LNCAP (cell line): ENCODE measurements at regions not wholly inside any gene's neighbourhood (a gene's known extent, or its start where the extent isn't known, plus 50 kb on each side); places are given as distances from the start of the nearest gene placed in this dataset.

Source experiments
- CTCF ChIP-seq: fragments of 450-650 bp; IDR thresholded peaks from 2 replicates; pipeline ENCODE4 v1.5.1; 2017; ENCODE audit warnings: mild to moderate bottlenecking

DNA sequence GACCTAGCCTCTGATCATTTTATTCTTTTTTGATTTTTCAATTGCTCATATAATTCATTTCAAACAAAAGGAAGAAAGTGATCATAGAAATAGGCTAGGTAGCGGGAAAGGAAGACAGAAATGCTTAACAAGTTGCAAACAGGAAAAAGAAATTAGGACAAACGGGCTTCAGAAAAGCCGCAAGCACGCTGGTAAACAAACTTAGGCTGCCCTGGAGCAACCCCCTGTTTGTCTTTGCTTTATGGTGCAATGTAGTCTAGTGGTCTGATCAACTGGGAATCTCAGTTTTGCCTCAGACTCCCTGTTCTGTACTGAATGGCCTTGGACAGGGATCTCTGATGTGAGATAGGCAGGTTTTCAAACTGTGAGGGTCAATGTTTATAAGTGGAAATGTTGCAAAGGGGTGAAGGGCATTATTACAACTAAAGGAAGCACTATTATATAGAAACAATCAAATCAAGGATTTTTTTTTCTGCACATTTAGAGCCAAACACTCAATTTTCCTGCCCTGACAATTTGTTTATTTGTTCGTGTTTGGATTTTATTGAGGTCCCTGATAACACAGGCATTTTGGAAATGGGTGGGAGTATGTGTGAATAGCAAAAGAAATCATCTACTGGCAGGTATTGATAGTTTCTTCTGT is 146.8 kb upstream of the NRIP1 start:
- no peak for TF ChIP-seq CTCF

DNA sequence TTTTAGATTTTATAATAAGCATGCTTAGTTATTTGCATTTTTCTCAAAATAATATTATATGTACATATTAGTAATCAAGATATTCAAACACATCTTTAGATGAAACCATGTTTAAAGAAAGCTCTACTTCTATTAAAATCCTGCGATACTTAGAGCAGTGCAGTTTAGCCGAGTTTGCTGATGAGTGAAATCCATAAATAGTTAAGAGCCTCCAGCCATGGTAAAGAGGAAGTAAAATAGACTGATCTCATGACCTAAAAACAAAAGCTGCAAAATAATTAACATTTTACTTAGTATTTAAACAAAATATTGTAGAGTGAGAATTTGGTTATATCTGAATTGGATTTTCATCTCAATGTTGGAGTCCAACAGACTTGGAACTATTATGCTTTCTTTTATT is 147.4 kb upstream of the NRIP1 start:
- no peak for TF ChIP-seq CTCF

- TF ChIP-seq CTCF, result no peak
Observed at GRCh38 chr21:15219039-15219438, 154.2 kb upstream of the NRIP1 start.

DNA sequence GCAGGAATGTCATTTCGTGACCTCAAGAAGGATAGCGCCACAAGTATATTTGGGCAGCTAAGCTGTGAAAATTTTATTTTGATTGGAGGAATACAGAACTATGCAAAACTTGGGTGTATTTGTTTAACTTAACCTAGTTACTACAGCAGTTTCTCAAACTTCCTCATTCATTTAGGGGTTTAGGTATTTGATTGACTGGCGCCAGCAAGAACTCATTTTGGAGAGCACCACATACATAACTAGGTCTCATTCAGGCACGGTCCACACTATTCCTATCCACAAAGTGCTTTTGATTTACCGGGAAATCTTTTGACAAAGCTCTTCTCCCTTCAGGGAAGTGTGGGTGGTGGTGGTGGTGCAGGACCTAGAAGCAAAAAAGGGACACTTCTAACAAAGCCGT is 155.1 kb upstream of the NRIP1 start:
- TF ChIP-seq CTCF, result no peak

GRCh38 chr21:15221799-15222386 is 157.1 kb upstream of the NRIP1 start:
- no peak for TF ChIP-seq CTCF

DNA sequence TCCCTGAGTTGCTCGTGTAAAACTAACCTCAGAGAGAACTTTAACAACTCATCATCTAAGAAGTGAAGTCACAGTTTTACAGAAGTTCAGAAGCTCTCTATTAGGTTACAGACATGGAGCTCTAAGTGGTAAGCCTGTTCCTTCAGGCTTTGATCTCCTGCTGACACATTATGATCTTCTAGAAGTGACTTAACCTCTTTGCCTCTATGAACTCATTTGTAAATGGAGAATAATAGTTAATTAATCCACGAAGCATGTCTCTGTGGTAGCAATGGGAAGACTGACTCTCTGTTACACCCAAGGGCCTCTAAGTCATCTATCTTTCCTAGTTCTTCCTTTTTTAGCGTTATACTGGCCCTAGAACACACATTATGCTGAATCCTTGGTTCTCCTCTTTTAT is 157.9 kb upstream of the NRIP1 start:
- TF ChIP-seq CTCF, result no peak

GRCh38 chr21:15224346-15225086 is 159.7 kb upstream of the NRIP1 start:
- no peak for TF ChIP-seq CTCF
